ENCODE measurements at regions not wholly inside any gene's neighbourhood (a gene's known extent, or its start where the extent isn't known, plus 50 kb on each side); places are given as distances from the start of the nearest gene placed in this dataset.

- H4K20me1 ChIP-seq (ENCODE audit: insufficient read depth) = no peaks in the 10 kb centered on the region
- TF ChIP-seq REST (IDR thresholded peaks at IDR 0.05; ENCODE audit: borderline replicate concordance) (no peak), SMC3 (conservative IDR thresholded peaks at IDR 0.05; ENCODE audit: poor library complexity) (no peak), MXI1 (conservative IDR thresholded peaks at IDR 0.05; ENCODE audit: poor library complexity, severe bottlenecking) (no peak), POLR2AphosphoS5 (IDR thresholded peaks at IDR 0.05) (no peak), TAF1 (IDR thresholded peaks at IDR 0.05; ENCODE audit: low read depth) (no peak)
- TF ChIP-seq, protein P1, sequence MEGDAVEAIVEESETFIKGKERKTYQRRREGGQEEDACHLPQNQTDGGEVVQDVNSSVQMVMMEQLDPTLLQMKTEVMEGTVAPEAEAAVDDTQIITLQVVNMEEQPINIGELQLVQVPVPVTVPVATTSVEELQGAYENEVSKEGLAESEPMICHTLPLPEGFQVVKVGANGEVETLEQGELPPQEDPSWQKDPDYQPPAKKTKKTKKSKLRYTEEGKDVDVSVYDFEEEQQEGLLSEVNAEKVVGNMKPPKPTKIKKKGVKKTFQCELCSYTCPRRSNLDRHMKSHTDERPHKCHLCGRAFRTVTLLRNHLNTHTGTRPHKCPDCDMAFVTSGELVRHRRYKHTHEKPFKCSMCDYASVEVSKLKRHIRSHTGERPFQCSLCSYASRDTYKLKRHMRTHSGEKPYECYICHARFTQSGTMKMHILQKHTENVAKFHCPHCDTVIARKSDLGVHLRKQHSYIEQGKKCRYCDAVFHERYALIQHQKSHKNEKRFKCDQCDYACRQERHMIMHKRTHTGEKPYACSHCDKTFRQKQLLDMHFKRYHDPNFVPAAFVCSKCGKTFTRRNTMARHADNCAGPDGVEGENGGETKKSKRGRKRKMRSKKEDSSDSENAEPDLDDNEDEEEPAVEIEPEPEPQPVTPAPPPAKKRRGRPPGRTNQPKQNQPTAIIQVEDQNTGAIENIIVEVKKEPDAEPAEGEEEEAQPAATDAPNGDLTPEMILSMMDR (IDR thresholded peaks at IDR 0.05; ENCODE audit: poor library complexity, severe bottlenecking) = no peak
- no peak overlapping the region for H3K4me3 ChIP-seq (ENCODE audit: low read length)
Observed at GRCh38 chr1:79660129-79660528, 653.6 kb upstream of the ADGRL4 start.

GRCh38 chr1:79657951-79658658, 651.6 kb upstream of the ADGRL4 start:
- Histone ChIP-seq H3K27ac (ENCODE audit: low read length) (no peak overlapping the region), H3F3A (ENCODE audit: insufficient read depth, low read length, poor library complexity, severe bottlenecking) (no peaks in the 10 kb centered on the region), H3K27me3 (ENCODE audit: insufficient read depth, low read depth, low read length) (no peaks in the 10 kb centered on the region), H3K36me3 (ENCODE audit: insufficient read depth, low read length) (no peaks in the 10 kb centered on the region), H4K20me1 (ENCODE audit: insufficient read depth) (no peaks in the 10 kb centered on the region), H3K9me2 (ENCODE audit: insufficient read depth, low read length) (no peaks in the 10 kb centered on the region), H3K9ac (ENCODE audit: low read length) (no peak overlapping the region), H3K9me3 (ENCODE audit: low read length) (no peaks in the 10 kb centered on the region), H3K79me2 (replicated peaks; ENCODE audit: insufficient read depth, low read length) (no peaks in the 10 kb centered on the region), H3K4me2 (ENCODE audit: low read length) (no peak overlapping the region), H2AFZ (ENCODE audit: low read depth, low read length) (no peak overlapping the region), H3K4me3 (ENCODE audit: low read length) (no peak overlapping the region)
- TF ChIP-seq RAD21 (conservative IDR thresholded peaks at IDR 0.05) (no peak), POLR2AphosphoS5 (IDR thresholded peaks at IDR 0.05) (no peak), SMC3 (conservative IDR thresholded peaks at IDR 0.05; ENCODE audit: poor library complexity) (no peak), REST (IDR thresholded peaks at IDR 0.05; ENCODE audit: borderline replicate concordance) (no peak), EZH2 (IDR thresholded peaks at IDR 0.05; ENCODE audit: borderline replicate concordance, insufficient read depth, low read length, poor library complexity, severe bottlenecking) (no peak), EP300 (conservative IDR thresholded peaks at IDR 0.05; ENCODE audit: poor library complexity, severe bottlenecking) (no peak), TAF1 (IDR thresholded peaks at IDR 0.05; ENCODE audit: low read depth) (no peak), MXI1 (conservative IDR thresholded peaks at IDR 0.05; ENCODE audit: poor library complexity, severe bottlenecking) (no peak)
- TF ChIP-seq, protein P1 (IDR thresholded peaks at IDR 0.05; ENCODE audit: poor library complexity, severe bottlenecking) = no peak

More at GRCh38 chr1:79660129-79660528, 653.6 kb upstream of the ADGRL4 start:
- H3K4me2 ChIP-seq (ENCODE audit: low read length) = no peak overlapping the region
- no peaks in the 10 kb centered on the region for H3K9me3 ChIP-seq (ENCODE audit: low read length)
- H2AFZ ChIP-seq (ENCODE audit: low read depth, low read length) = no peak overlapping the region
- no peaks in the 10 kb centered on the region for H3K9me2 ChIP-seq (ENCODE audit: insufficient read depth, low read length)
- H3K27me3 ChIP-seq (ENCODE audit: insufficient read depth, low read depth, low read length) = no peaks in the 10 kb centered on the region
- H3F3A ChIP-seq (ENCODE audit: insufficient read depth, low read length, poor library complexity, severe bottlenecking) = no peaks in the 10 kb centered on the region
- H3K79me2 ChIP-seq (replicated peaks; ENCODE audit: insufficient read depth, low read length) = no peaks in the 10 kb centered on the region
- no peaks in the 10 kb centered on the region for H3K36me3 ChIP-seq (ENCODE audit: insufficient read depth, low read length)
- no peak overlapping the region for H3K27ac ChIP-seq (ENCODE audit: low read length)
- H3K9ac ChIP-seq (ENCODE audit: low read length) = no peak overlapping the region

Measured in neural cell (in vitro differentiated cells).